Body of pancreas (tissue), 4 donors: ENCODE measurements at regions not wholly inside any gene's neighbourhood (a gene's known extent, or its start where the extent isn't known, plus 50 kb on each side); places are given as distances from the start of the nearest gene placed in this dataset.

ENCODE experiments used
- ATAC-seq: fragments of 150-250 bp; one replicate; pipeline ENCODE4 v1.9.1; 2016
- DNase-seq, 4 donors: peaks; one replicate each; pipeline ENCODE4 v3.0.0-alpha.2; 2019
- H3K27ac ChIP-seq, 4 donors: fragments of 200-600 bp; sonication (generic); 1 replicate in 3 of 4; 2 replicates in 1 of 4; pipeline versions ENCODE4 v1.5.1 to v1.6.1; 2016 to 2019; ENCODE audit warnings: mild to moderate bottlenecking in 1 of 4, mixed read lengths in 1 of 4, moderate library complexity in 1 of 4
- H3K27me3 ChIP-seq, 2 donors: fragments of 200-600 bp; sonication (generic); one replicate each; pipeline ENCODE4 v1.6.0; 2016; ENCODE audit warnings: mild to moderate bottlenecking in 1 of 2
- H3K36me3 ChIP-seq, 2 donors: fragments of 200-600 bp; sonication (generic); replicated peaks in 1 of 2; 2 replicates each; pipeline ENCODE4 v1.5.1; 2016; ENCODE audit warnings: low read depth in 2 of 2; ENCODE audit not compliant: insufficient read depth in 1 of 2
- H3K4me1 ChIP-seq: fragments of 200-600 bp; sonication (generic); one replicate; pipeline ENCODE4 v1.6.0; 2016
- H3K4me3 ChIP-seq, 2 donors: fragments of 200-600 bp; sonication (generic); 1 replicate in 1 of 2; 2 replicates in 1 of 2; pipeline ENCODE4 v1.5.1; 2016 to 2019
- H3K9me3 ChIP-seq, 3 donors: fragments of 200-600 bp; sonication (generic); 1 replicate in 2 of 3; 2 replicates in 1 of 3; pipeline ENCODE4 v1.5.1; 2016
- CTCF ChIP-seq, 7 experiments: fragments of 450-650 bp in 4 of 7; fragments of 200-600 bp in 3 of 7; sonication (generic) in 3 of 7; IDR thresholded peaks; one replicate each; pipeline ENCODE4 v1.5.1; 2016 to 2019; ENCODE audit warnings: antibody characterized with exemption in 7 of 7
- POLR2A ChIP-seq, 3 donors: fragments of 450-650 bp; IDR thresholded peaks; one replicate each; pipeline ENCODE4 v1.6.1; 2016; ENCODE audit warnings: antibody characterized with exemption in 3 of 3, mild to moderate bottlenecking in 2 of 3
- WGBS, 2 donors: methylation state at CpG; one replicate each; pipeline ENCODE4 v1.1.5; 2017; 5-methylcytosine and 5-hydroxymethylcytosine counted together
- intact Hi-C: fragments of 100-400 bp; cut with DNase I; formaldehyde crosslinking; loops from one replicate; pipeline ENCODE4 v1.15.1; 2023

DNA sequence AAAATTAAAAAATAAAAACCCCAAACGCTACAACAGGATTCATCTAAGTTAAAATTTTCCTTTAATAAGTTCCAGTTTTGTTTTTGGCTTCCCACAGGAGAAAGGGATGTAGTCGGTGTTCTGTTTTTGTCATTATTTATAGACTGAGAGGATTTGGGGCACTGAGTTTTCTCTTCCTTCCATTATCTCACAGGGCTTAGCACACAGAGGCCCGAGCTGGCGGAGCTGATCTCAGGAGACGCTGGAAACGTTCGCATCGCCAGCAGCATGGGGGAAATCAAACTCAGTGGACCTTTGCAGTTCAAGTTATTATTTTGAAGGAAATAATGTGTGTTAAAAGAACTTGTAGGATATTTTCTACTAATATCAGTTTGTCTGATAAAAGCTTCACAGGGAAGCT lies 669.7 kb upstream of the SALL3 start:
- TF ChIP-seq CTCF (IDR thresholded peaks at IDR 0.05) (no peak), POLR2A (IDR thresholded peaks at IDR 0.05) (no peak)
- no peak overlapping the region for H3K27ac ChIP-seq
- ATAC-seq (no peak), DNase-seq (no peak)
- H3K27me3 ChIP-seq: no peaks in the 10 kb centered on the region
- H3K9me3 ChIP-seq: no peaks in the 10 kb centered on the region
- H3K4me3 ChIP-seq: no peak overlapping the region
- H3K4me1 ChIP-seq: no peaks in the 10 kb centered on the region
- intact Hi-C loops: no loop called here
- no peaks in the 10 kb centered on the region for H3K36me3 ChIP-seq
- WGBS, 2 donors: 37 to 59% methylated on average over 8 of the region's 8 CpGs

- ATAC-seq (no peak), DNase-seq (no peak)
- Histone ChIP-seq H3K4me3 (no peak overlapping the region), H3K4me1 (no peaks in the 10 kb centered on the region), H3K27ac (no peak overlapping the region), H3K9me3 (no peaks in the 10 kb centered on the region), H3K27me3 (no peaks in the 10 kb centered on the region), H3K36me3 (no peaks in the 10 kb centered on the region)
- TF ChIP-seq POLR2A (IDR thresholded peaks at IDR 0.05) (no peak), CTCF (IDR thresholded peaks at IDR 0.05) (no peak)
- intact Hi-C loops: no loop called here
- 75 to 78% methylated on average over 15 of the region's 15 CpGs for WGBS, 2 donors
Measured at GRCh38 chr18:78319264-78319663, 660.4 kb upstream of the SALL3 start.

- no peak overlapping the region for H3K4me3 ChIP-seq
- no peaks in the 10 kb centered on the region for H3K9me3 ChIP-seq
- H3K36me3 ChIP-seq: no peaks in the 10 kb centered on the region
- no peak for ATAC-seq
- DNase-seq: no peak
- intact Hi-C loops: no loop called here
- H3K4me1 ChIP-seq: no peaks in the 10 kb centered on the region
- H3K27ac ChIP-seq: no peak overlapping the region
- no peaks in the 10 kb centered on the region for H3K27me3 ChIP-seq
- TF ChIP-seq CTCF (IDR thresholded peaks at IDR 0.05): no peak
- no peak for TF ChIP-seq POLR2A (IDR thresholded peaks at IDR 0.05)
- WGBS, 2 donors: 67 to 72% methylated on average over 10 of the region's 10 CpGs
Measured at GRCh38 chr18:78319961-78320360, 659.7 kb upstream of the SALL3 start.

- Histone ChIP-seq H3K4me1 (no peaks in the 10 kb centered on the region), H3K9me3 (no peaks in the 10 kb centered on the region), H3K36me3 (no peaks in the 10 kb centered on the region), H3K27me3 (no peaks in the 10 kb centered on the region), H3K4me3 (no peak overlapping the region), H3K27ac (no peak overlapping the region)
- TF ChIP-seq POLR2A (IDR thresholded peaks at IDR 0.05) (no peak), CTCF (IDR thresholded peaks at IDR 0.05) (no peak)
- WGBS, 2 donors: 40 to 53% methylated on average over 6 of the region's 6 CpGs
- intact Hi-C loops: no loop called here
- DNase-seq: no peak
- ATAC-seq: no peak
Measured at GRCh38 chr18:78321402-78321801, 658.2 kb upstream of the SALL3 start.

DNA sequence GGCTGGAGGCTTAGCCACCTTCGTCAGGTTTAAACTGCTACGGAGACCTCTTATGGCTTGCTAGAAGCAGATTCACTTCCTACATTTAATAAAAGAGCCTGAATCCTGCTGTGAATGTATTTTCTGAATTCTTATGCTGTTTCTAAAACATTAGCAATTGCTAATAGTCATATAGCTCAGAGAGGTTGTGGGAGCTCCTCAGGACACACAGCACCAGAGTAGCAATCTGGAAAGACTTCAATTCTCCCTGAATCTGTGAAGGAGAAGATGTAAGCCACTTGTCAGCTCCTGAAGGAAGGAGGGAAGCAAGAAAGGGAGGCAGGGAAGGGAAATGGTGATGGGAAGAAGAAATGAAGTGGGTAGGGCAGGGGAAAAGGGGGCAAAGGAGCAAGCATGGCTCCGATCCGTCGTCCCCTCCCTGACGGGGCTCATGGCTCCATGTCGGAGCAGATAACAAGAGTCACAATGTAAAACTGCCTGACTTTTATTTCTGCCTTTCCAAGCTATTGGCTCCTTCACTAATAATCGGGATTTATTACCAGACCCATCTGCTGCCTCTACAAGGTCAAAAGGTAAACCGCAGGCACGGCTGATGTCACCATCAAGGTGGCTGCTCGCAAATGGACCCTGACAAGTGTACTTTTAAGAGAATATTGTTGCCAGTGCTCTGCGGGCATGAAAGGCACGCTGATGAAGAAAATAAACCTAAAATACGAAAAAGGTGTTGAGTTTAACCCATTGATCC lies 656.0 kb upstream of the SALL3 start:
- Histone ChIP-seq H3K27ac (no peak overlapping the region), H3K9me3 (no peaks in the 10 kb centered on the region), H3K4me1 (no peaks in the 10 kb centered on the region), H3K4me3 (no peak overlapping the region), H3K36me3 (no peaks in the 10 kb centered on the region), H3K27me3 (no peaks in the 10 kb centered on the region)
- 55 to 60% methylated on average over 14 of the region's 14 CpGs for WGBS, 2 donors
- ATAC-seq: no peak
- TF ChIP-seq POLR2A (IDR thresholded peaks at IDR 0.05): no peak
- TF ChIP-seq CTCF (IDR thresholded peaks at IDR 0.05): no peak
- no peak for DNase-seq
- intact Hi-C loops: no loop called here
